Body of pancreas (tissue), 4 donors: ENCODE measurements at regions not wholly inside any gene's neighbourhood (a gene's known extent, or its start where the extent isn't known, plus 50 kb on each side); places are given as distances from the start of the nearest gene placed in this dataset.

ENCODE experiments used
- POLR2A ChIP-seq, 3 donors: fragments of 450-650 bp; IDR thresholded peaks; one replicate each; pipeline ENCODE4 v1.6.1; 2016; ENCODE audit warnings: antibody characterized with exemption in 3 of 3, mild to moderate bottlenecking in 2 of 3
- TF ChIP-seq, protein P1 (sequence below), 7 experiments: fragments of 450-650 bp in 4 of 7; fragments of 200-600 bp in 3 of 7; sonication (generic) in 3 of 7; IDR thresholded peaks; one replicate each; pipeline ENCODE4 v1.5.1; 2016 to 2019; ENCODE audit warnings: antibody characterized with exemption in 7 of 7

DNA sequence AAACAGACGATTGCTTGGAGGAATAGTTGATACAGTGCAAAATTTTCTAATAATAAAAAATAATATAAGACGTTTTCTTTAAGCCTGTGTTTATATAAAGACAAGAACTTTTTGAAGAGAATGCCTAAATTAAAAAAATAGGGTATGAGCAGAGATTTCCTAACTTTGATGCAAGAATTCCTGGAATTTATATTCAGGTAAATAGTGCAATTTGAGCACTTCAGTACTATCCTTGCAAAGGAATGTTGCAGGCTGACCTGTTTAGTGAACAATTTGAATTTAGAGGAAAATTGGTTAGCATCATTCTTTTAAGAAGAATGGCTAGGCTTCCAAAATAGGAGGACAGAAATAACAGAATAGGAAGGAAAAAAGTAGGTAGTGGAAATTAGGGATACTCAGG lies 1172.3 kb downstream of the HACE1 start:
- TF ChIP-seq, protein P1, sequence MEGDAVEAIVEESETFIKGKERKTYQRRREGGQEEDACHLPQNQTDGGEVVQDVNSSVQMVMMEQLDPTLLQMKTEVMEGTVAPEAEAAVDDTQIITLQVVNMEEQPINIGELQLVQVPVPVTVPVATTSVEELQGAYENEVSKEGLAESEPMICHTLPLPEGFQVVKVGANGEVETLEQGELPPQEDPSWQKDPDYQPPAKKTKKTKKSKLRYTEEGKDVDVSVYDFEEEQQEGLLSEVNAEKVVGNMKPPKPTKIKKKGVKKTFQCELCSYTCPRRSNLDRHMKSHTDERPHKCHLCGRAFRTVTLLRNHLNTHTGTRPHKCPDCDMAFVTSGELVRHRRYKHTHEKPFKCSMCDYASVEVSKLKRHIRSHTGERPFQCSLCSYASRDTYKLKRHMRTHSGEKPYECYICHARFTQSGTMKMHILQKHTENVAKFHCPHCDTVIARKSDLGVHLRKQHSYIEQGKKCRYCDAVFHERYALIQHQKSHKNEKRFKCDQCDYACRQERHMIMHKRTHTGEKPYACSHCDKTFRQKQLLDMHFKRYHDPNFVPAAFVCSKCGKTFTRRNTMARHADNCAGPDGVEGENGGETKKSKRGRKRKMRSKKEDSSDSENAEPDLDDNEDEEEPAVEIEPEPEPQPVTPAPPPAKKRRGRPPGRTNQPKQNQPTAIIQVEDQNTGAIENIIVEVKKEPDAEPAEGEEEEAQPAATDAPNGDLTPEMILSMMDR (IDR thresholded peaks at IDR 0.05) = no peak
- no peak for TF ChIP-seq POLR2A (IDR thresholded peaks at IDR 0.05)
